ENCODE measurements at regions not wholly inside any gene's neighbourhood (a gene's known extent, or its start where the extent isn't known, plus 50 kb on each side); places are given as distances from the start of the nearest gene placed in this dataset.

- Histone ChIP-seq H3K36me3 (replicated peaks) (no peaks in the 10 kb centered on the region), H3K27me3 (replicated peaks) (no peaks in the 10 kb centered on the region), H3K27ac (no peak overlapping the region), H3K4me3 (ENCODE audit: low read depth, low read length) (no peak overlapping the region)
- in situ Hi-C loops (cut with HindIII; ENCODE audit: low pct_ligation_motif_present, low sequenced_read_pairs) = no loop called here
- no peak for DNase-seq
- TF ChIP-seq CTCF (IDR thresholded peaks at IDR 0.05; ENCODE audit: low read depth, low read length, missing control alignments) = no peak
Measured at GRCh38 chr4:173747537-173748257, 217.7 kb upstream of the HAND2 start.

- Histone ChIP-seq H3K27me3 (replicated peaks) (no peaks in the 10 kb centered on the region), H3K36me3 (replicated peaks) (no peaks in the 10 kb centered on the region), H3K27ac (no peak overlapping the region), H3K4me3 (ENCODE audit: low read depth, low read length) (no peak overlapping the region)
- TF ChIP-seq CTCF (IDR thresholded peaks at IDR 0.05; ENCODE audit: low read depth, low read length, missing control alignments) = no peak
- DNase-seq = no peak
- in situ Hi-C loops (cut with HindIII; ENCODE audit: low pct_ligation_motif_present, low sequenced_read_pairs) = no loop called here
Measured at GRCh38 chr4:173746424-173746823, 216.4 kb upstream of the HAND2 start.

GRCh38 chr4:173745765-173746164 is 215.7 kb upstream of the HAND2 start:
- in situ Hi-C loops (cut with HindIII; ENCODE audit: low pct_ligation_motif_present, low sequenced_read_pairs) = no loop called here
- H3K27me3 ChIP-seq (replicated peaks) = no peaks in the 10 kb centered on the region
- H3K36me3 ChIP-seq (replicated peaks) = no peaks in the 10 kb centered on the region
- no peak for TF ChIP-seq CTCF (IDR thresholded peaks at IDR 0.05; ENCODE audit: low read depth, low read length, missing control alignments)
- no peak overlapping the region for H3K4me3 ChIP-seq (ENCODE audit: low read depth, low read length)
- DNase-seq = no peak
- H3K27ac ChIP-seq = no peak overlapping the region

GRCh38 chr4:173736840-173737239 is 206.8 kb upstream of the HAND2 start:
- Histone ChIP-seq H3K27me3 (replicated peaks) (no peaks in the 10 kb centered on the region), H3K27ac (no peak overlapping the region), H3K4me3 (ENCODE audit: low read depth, low read length) (no peak overlapping the region), H3K36me3 (replicated peaks) (no peaks in the 10 kb centered on the region)
- no peak for TF ChIP-seq CTCF (IDR thresholded peaks at IDR 0.05; ENCODE audit: low read depth, low read length, missing control alignments)
- in situ Hi-C loops (cut with HindIII; ENCODE audit: low pct_ligation_motif_present, low sequenced_read_pairs) = no loop called here
- DNase-seq = no peak

- Histone ChIP-seq H3K27ac (no peak overlapping the region), H3K27me3 (replicated peaks) (no peaks in the 10 kb centered on the region), H3K4me3 (ENCODE audit: low read depth, low read length) (no peak overlapping the region), H3K36me3 (replicated peaks) (no peaks in the 10 kb centered on the region)
- DNase-seq = no peak
- in situ Hi-C loops (cut with HindIII; ENCODE audit: low pct_ligation_motif_present, low sequenced_read_pairs) = no loop called here
- TF ChIP-seq CTCF (IDR thresholded peaks at IDR 0.05; ENCODE audit: low read depth, low read length, missing control alignments) = no peak
Measured at GRCh38 chr4:173735585-173735984, 205.6 kb upstream of the HAND2 start.

- Histone ChIP-seq H3K36me3 (replicated peaks) (no peaks in the 10 kb centered on the region), H3K27ac (no peak overlapping the region), H3K27me3 (replicated peaks) (no peaks in the 10 kb centered on the region), H3K4me3 (ENCODE audit: low read depth, low read length) (no peak overlapping the region)
- in situ Hi-C loops (cut with HindIII; ENCODE audit: low pct_ligation_motif_present, low sequenced_read_pairs) = no loop called here
- no peak for TF ChIP-seq CTCF (IDR thresholded peaks at IDR 0.05; ENCODE audit: low read depth, low read length, missing control alignments)
- no peak for DNase-seq
Measured at GRCh38 chr4:173735049-173735448, 205.0 kb upstream of the HAND2 start.

Measured in brain microvascular endothelial cell (primary cell).